ENCODE measurements at regions not wholly inside any gene's neighbourhood (a gene's known extent, or its start where the extent isn't known, plus 50 kb on each side); places are given as distances from the start of the nearest gene placed in this dataset.
"Not testable (repeated sequence)": the region's sequence is repeated elsewhere in the genome, so short reads cannot be mapped to it uniquely, and the experiment has no call there.

- no peak for DNase-seq (ENCODE audit: low spot score)
These were observed 83.6 kb downstream of the IER5 start for GRCh38 chr1:181172082-181172481.

- no peak for DNase-seq (ENCODE audit: low spot score)
These were observed 85.4 kb downstream of the IER5 start for GRCh38 chr1:181173761-181174447.

DNA sequence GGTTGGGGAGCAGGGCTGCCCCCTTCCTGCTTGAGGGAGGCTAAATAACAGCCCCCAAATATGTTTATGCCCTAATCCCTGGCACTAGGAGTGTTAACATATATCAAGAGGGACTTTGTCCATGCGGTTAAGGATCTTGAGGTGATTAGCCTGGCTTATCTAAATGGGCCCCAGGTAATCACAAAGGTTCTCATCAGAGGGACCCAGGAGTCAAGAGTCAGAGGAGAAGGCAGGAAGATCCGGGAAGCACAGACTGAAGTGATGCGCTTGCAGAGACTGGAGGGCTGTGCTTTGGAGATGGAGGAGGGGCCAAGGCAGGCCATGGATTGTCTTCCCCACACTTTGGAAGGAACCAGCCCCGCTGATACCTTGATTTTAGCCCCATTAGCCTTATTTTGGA, 86.4 kb downstream of the IER5 start:
- no peak for DNase-seq (ENCODE audit: low spot score)

- no peak for DNase-seq (ENCODE audit: low spot score)
These were observed 86.9 kb downstream of the IER5 start for GRCh38 chr1:181175356-181175910.

- no peak for DNase-seq (ENCODE audit: low spot score)
These were observed 87.5 kb downstream of the IER5 start for GRCh38 chr1:181175955-181176354.

DNA sequence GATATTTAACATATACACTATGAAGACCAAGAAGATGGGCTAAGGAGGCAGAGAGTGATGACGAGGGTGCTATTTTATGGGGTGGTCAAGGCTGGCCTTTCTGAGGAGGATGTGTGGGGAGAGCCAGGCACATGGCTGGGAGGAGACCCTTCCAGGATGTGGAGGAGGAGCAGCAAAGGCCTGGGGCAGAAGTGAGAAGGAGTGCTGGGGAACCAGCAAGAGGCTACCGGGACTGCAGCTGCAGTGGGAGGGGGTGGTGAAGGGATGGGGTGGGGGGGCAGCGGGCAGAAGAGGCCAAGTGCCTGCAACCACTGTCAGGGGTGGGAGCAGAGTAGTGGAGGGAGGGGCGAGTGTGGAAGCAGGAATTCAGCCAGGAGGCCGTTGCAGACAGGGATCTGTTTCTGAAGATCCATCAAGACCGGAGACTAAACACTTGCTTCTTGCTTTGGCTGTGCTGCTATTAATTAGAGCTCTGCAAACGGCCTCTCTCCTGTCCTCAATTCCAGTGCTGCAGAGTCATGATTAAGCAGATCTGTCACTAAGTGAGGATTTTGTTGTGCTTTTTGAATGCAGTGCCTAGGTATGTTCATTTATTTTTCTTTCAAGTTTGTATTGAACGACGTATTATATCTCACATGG, 89.9 kb downstream of the IER5 start:
- no peak for DNase-seq (ENCODE audit: low spot score)

GRCh38 chr1:181179279-181179986, 90.9 kb downstream of the IER5 start:
- no peak for DNase-seq (ENCODE audit: low spot score)

GRCh38 chr1:181179987-181180365, 91.5 kb downstream of the IER5 start:
- DNase-seq (ENCODE audit: low spot score), result peak; percentile 43

- no peak for DNase-seq (ENCODE audit: low spot score)
These were observed 92.0 kb downstream of the IER5 start for GRCh38 chr1:181180407-181181031.

DNA sequence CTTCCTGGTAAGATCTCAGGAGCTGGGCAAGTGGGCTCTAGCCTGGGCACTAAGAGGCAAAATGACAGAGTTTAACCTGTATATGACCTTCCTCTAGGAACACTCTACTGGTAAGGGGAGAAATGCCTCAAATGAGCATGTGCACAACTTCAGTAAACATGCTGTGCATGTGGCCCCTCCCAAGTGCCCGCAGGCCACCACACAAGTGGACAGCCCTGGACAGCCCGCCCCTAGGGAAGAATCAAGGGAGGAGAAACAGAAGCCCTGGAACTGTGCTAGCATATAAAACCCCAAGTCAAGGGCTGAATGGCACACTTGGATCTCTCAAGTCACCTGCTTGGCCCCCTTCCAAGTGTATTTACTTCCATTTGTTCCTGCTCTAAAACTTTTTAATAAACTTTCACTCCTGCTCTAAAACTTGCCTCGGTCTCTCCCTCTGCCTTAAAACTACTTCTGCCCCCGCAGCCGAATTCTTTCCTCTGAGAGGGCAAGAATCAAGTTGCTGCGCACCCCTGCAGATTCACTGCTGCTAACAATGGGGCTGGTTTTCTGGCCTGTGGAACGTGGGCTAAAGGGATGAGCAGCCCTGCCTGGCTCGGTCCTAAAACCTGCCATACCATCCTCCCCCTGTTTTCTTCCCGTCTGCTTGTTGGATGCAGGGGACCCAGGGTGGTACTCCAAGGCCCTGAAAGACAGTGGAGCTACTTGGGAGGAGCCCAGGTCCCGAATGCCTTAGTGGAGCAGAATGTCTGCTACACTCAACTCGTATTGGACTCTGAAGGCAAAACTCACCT, 93.5 kb downstream of the IER5 start:
- no peak for DNase-seq (ENCODE audit: low spot score)

DNA sequence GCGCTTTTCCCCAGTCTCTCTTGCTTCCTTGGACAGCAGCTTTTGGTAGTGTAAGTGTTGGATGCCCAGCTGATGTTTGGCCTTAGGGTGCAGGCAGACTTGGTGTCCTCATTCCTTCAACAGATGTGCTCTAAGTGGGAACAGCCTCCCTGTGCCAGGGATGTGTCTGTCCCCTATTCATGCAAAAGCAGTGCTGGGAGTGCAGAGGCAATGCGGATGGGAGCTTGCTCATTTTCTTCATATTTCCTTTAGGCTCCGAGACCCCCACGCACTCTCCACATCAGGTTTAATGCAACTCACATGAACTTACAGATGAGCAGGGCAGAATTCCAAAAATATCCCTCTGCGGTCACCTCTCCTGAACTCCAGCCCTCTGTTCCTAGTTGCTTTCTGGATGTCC, 96.1 kb downstream of the IER5 start:
- DNase-seq (ENCODE audit: low spot score), result no peak

- DNase-seq (ENCODE audit: low spot score), result no peak
These were observed 97.0 kb downstream of the IER5 start for GRCh38 chr1:181185461-181185860.

GRCh38 chr1:181186133-181186532, 97.6 kb downstream of the IER5 start:
- not testable (repeated sequence) for DNase-seq (ENCODE audit: low spot score)

- no peak for DNase-seq (ENCODE audit: low spot score)
These were observed 99.0 kb downstream of the IER5 start for GRCh38 chr1:181187337-181188126.

- no peak for DNase-seq (ENCODE audit: low spot score)
These were observed 100.7 kb downstream of the IER5 start for GRCh38 chr1:181189245-181189644.

GRCh38 chr1:181189691-181190363, 101.3 kb downstream of the IER5 start:
- DNase-seq (ENCODE audit: low spot score), result peak; percentile 70

- no peak for DNase-seq (ENCODE audit: low spot score)
These were observed 102.0 kb downstream of the IER5 start for GRCh38 chr1:181190364-181191035.

- no peak for DNase-seq (ENCODE audit: low spot score)
These were observed 103.1 kb downstream of the IER5 start for GRCh38 chr1:181191494-181192040.

- DNase-seq (ENCODE audit: low spot score), result no peak
These were observed 103.8 kb downstream of the IER5 start for GRCh38 chr1:181192316-181192715.

All from CD4-positive, alpha-beta T cell treated with Interleukin-2 at 100 ng/mL for 4 hours (primary cell).